Peyer's patch (tissue), 4 donors: ENCODE measurements at regions not wholly inside any gene's neighbourhood (a gene's known extent, or its start where the extent isn't known, plus 50 kb on each side); places are given as distances from the start of the nearest gene placed in this dataset.

Source experiments
- DNase-seq, 3 donors: peaks; one replicate each; pipeline ENCODE4 v3.0.0-alpha.2; 2017 to 2019
- H3K27ac ChIP-seq, 4 donors: fragments of 200-600 bp; sonication (generic); one replicate each; pipeline ENCODE4 v1.5.1; 2016 to 2019
- H3K27me3 ChIP-seq, 2 donors: fragments of 200-600 bp; sonication (generic); one replicate each; pipeline ENCODE4 v1.5.1; 2019
- H3K36me3 ChIP-seq, 3 donors: fragments of 200-600 bp; sonication (generic); one replicate each; pipeline ENCODE4 v1.5.1; 2016 to 2019
- H3K4me1 ChIP-seq, 4 donors: fragments of 200-600 bp; sonication (generic); one replicate each; pipeline ENCODE4 v1.5.1; 2016 to 2019
- H3K4me3 ChIP-seq, 4 donors: fragments of 200-600 bp; sonication (generic); 1 replicate in 3 of 4; 2 replicates in 1 of 4; pipeline ENCODE4 v1.5.1; 2016 to 2019; ENCODE audit warnings: mild to moderate bottlenecking in 1 of 4
- H3K9me3 ChIP-seq, 4 donors: fragments of 200-600 bp; sonication (generic); one replicate each; pipeline ENCODE4 v1.5.1; 2016 to 2019; ENCODE audit warnings: mild to moderate bottlenecking in 1 of 4
- CTCF ChIP-seq, 6 experiments: fragments of 450-650 bp in 4 of 6; fragments of 200-600 bp in 2 of 6; sonication (generic) in 1 of 6; IDR thresholded peaks; one replicate each; pipeline ENCODE4 v1.5.1; 2017 to 2019; ENCODE audit warnings: antibody characterized with exemption in 6 of 6, mild to moderate bottlenecking in 3 of 6, moderate library complexity in 1 of 6
- POLR2A ChIP-seq, 2 donors: fragments of 450-650 bp; IDR thresholded peaks; one replicate each; pipeline ENCODE4 v1.5.1; 2017; ENCODE audit warnings: antibody characterized with exemption in 2 of 2, mild to moderate bottlenecking in 2 of 2, moderate library complexity in 2 of 2

GRCh38 chr20:56875052-56875659 lies 246.1 kb downstream of the TFAP2C start:
- H3K36me3 ChIP-seq, result no peaks in the 10 kb centered on the region

GRCh38 chr20:56875803-56876202 lies 246.7 kb downstream of the TFAP2C start:
- Histone ChIP-seq H3K36me3 (no peaks in the 10 kb centered on the region), H3K27me3 (no peaks in the 10 kb centered on the region), H3K4me3 (no peak overlapping the region), H3K27ac (no peak overlapping the region), H3K4me1 (no peaks in the 10 kb centered on the region), H3K9me3 (no peaks in the 10 kb centered on the region)
- TF ChIP-seq CTCF (IDR thresholded peaks at IDR 0.05) (no peak), POLR2A (IDR thresholded peaks at IDR 0.05) (no peak)
- no peak for DNase-seq

More at GRCh38 chr20:56875052-56875659, 246.1 kb downstream of the TFAP2C start:
- DNase-seq, result no peak
- Histone ChIP-seq H3K27me3 (no peaks in the 10 kb centered on the region), H3K9me3 (no peaks in the 10 kb centered on the region), H3K4me1 (no peaks in the 10 kb centered on the region), H3K27ac (no peak overlapping the region), H3K4me3 (no peak overlapping the region)
- TF ChIP-seq POLR2A (IDR thresholded peaks at IDR 0.05) (no peak), CTCF (IDR thresholded peaks at IDR 0.05) (no peak)

GRCh38 chr20:56885521-56885920 lies 256.4 kb downstream of the TFAP2C start:
- no peaks in the 10 kb centered on the region for H3K9me3 ChIP-seq
- no peak for DNase-seq
- no peaks in the 10 kb centered on the region for H3K36me3 ChIP-seq
- TF ChIP-seq POLR2A (IDR thresholded peaks at IDR 0.05) (no peak), CTCF (IDR thresholded peaks at IDR 0.05) (no peak)
- no peaks in the 10 kb centered on the region for H3K27me3 ChIP-seq
- no peak overlapping the region for H3K27ac ChIP-seq
- no peak overlapping the region for H3K4me3 ChIP-seq
- no peaks in the 10 kb centered on the region for H3K4me1 ChIP-seq

GRCh38 chr20:56890011-56890410 lies 260.9 kb downstream of the TFAP2C start:
- TF ChIP-seq CTCF (IDR thresholded peaks at IDR 0.05) (no peak), POLR2A (IDR thresholded peaks at IDR 0.05) (no peak)

GRCh38 chr20:56893226-56893917 lies 264.3 kb downstream of the TFAP2C start:
- H3K9me3 ChIP-seq, result no peaks in the 10 kb centered on the region
- no peaks in the 10 kb centered on the region for H3K27me3 ChIP-seq
- no peak overlapping the region for H3K27ac ChIP-seq
- H3K36me3 ChIP-seq, result no peaks in the 10 kb centered on the region
- DNase-seq, result no peak
- H3K4me3 ChIP-seq, result no peak overlapping the region
- no peaks in the 10 kb centered on the region for H3K4me1 ChIP-seq
- TF ChIP-seq POLR2A (IDR thresholded peaks at IDR 0.05), result no peak

More at GRCh38 chr20:56890011-56890410, 260.9 kb downstream of the TFAP2C start:
- DNase-seq, result no peak
- no peaks in the 10 kb centered on the region for H3K36me3 ChIP-seq
- H3K9me3 ChIP-seq, result no peaks in the 10 kb centered on the region
- H3K27me3 ChIP-seq, result no peaks in the 10 kb centered on the region
- no peaks in the 10 kb centered on the region for H3K4me1 ChIP-seq
- H3K27ac ChIP-seq, result no peak overlapping the region
- no peak overlapping the region for H3K4me3 ChIP-seq

- no peak overlapping the region for H3K4me3 ChIP-seq
- H3K9me3 ChIP-seq, result no peaks in the 10 kb centered on the region
- no peaks in the 10 kb centered on the region for H3K36me3 ChIP-seq
- no peaks in the 10 kb centered on the region for H3K27me3 ChIP-seq
- TF ChIP-seq CTCF (IDR thresholded peaks at IDR 0.05) (no peak), POLR2A (IDR thresholded peaks at IDR 0.05) (no peak)
- H3K27ac ChIP-seq, result no peak overlapping the region
- no peak for DNase-seq
- H3K4me1 ChIP-seq, result no peaks in the 10 kb centered on the region
Observed at GRCh38 chr20:56896447-56896846, 267.3 kb downstream of the TFAP2C start.
